PFSK-1 (cell line): ENCODE measurements at regions not wholly inside any gene's neighbourhood (a gene's known extent, or its start where the extent isn't known, plus 50 kb on each side); places are given as distances from the start of the nearest gene placed in this dataset.

Source experiments
- FOXP2 ChIP-seq: optimal IDR thresholded peaks from 2 replicates; pipeline ENCODE3; 2011; ENCODE audit warnings: borderline replicate concordance, control low read depth, inconsistent platforms; ENCODE audit not compliant: insufficient read depth; ENCODE audit errors: extremely low read length, extremely low read depth
- POLR2AphosphoS5 ChIP-seq: IDR thresholded peaks from 2 replicates; pipeline ENCODE4 v1.6.1; 2012; ENCODE audit warnings: low read depth, mild to moderate bottlenecking, control low read depth, low read length, moderate library complexity
- SIN3A ChIP-seq: IDR thresholded peaks from 2 replicates; pipeline ENCODE4 v1.6.1; 2012; ENCODE audit warnings: mild to moderate bottlenecking, low read length, moderate library complexity, borderline replicate concordance; ENCODE audit not compliant: insufficient read depth
- TAF1 ChIP-seq: IDR thresholded peaks from 2 replicates; pipeline ENCODE4 v1.6.1; 2012; ENCODE audit warnings: low read length, control low read depth, borderline replicate concordance; ENCODE audit not compliant: insufficient read depth
- TF ChIP-seq, protein P1 (sequence below), 2 experiments: IDR thresholded peaks; 2 replicates each; pipeline versions ENCODE4 v1.6.1 to v1.8.0; 2011 to 2012; ENCODE audit warnings: low read depth in 2 of 2, low read length in 2 of 2, control low read depth in 1 of 2, inconsistent platforms in 1 of 2, mild to moderate bottlenecking in 1 of 2, moderate library complexity in 1 of 2; ENCODE audit not compliant: insufficient read depth in 1 of 2

DNA sequence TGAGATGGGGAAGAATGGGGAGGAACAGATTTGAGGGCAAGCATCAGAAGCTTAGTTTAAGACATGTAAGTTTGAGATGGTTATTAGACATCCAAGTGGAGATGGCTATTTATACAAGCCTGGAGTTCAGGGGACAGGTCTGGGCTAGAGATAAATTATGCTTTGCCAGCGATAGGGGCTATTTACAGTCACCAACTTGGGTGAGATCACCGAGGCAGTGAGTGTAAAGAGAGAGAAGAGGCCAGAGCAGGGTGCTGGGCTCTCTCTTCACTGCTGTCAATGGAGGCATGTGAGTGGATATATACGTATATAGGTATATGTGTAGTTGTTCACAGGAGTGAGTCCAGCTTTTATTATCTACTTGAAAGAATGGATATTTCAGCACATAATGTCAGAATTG, 81.0 kb downstream of the QPCT start:
- no peak for TF ChIP-seq FOXP2
- TF ChIP-seq, protein P1, sequence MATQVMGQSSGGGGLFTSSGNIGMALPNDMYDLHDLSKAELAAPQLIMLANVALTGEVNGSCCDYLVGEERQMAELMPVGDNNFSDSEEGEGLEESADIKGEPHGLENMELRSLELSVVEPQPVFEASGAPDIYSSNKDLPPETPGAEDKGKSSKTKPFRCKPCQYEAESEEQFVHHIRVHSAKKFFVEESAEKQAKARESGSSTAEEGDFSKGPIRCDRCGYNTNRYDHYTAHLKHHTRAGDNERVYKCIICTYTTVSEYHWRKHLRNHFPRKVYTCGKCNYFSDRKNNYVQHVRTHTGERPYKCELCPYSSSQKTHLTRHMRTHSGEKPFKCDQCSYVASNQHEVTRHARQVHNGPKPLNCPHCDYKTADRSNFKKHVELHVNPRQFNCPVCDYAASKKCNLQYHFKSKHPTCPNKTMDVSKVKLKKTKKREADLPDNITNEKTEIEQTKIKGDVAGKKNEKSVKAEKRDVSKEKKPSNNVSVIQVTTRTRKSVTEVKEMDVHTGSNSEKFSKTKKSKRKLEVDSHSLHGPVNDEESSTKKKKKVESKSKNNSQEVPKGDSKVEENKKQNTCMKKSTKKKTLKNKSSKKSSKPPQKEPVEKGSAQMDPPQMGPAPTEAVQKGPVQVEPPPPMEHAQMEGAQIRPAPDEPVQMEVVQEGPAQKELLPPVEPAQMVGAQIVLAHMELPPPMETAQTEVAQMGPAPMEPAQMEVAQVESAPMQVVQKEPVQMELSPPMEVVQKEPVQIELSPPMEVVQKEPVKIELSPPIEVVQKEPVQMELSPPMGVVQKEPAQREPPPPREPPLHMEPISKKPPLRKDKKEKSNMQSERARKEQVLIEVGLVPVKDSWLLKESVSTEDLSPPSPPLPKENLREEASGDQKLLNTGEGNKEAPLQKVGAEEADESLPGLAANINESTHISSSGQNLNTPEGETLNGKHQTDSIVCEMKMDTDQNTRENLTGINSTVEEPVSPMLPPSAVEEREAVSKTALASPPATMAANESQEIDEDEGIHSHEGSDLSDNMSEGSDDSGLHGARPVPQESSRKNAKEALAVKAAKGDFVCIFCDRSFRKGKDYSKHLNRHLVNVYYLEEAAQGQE (IDR thresholded peaks at IDR 0.05; ENCODE audit: insufficient read depth in 1 of 2, low read depth in 2 of 2, low read length in 2 of 2) = no peak
- TF ChIP-seq POLR2AphosphoS5 = no peak
- no peak for TF ChIP-seq SIN3A
- no peak for TF ChIP-seq TAF1

DNA sequence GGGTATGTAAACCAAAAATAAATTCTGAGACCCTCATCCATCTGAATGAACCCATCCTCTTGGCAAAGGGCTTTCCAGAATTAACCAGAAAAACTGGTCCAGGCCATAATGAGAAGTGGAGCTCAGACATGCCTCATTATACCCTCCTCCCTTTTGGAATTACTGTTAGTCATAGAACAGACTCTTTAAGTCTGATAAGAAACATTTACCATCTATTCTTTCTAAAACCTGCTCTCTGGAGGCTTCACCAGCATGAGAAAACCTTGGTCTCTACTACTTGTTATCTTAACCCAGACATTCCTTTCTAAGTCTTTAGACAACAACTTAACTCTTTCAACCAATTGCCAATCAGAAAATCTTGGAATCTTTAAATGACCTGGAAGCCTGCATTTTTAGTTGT, 82.8 kb downstream of the QPCT start:
- TF ChIP-seq FOXP2 (no peak), SIN3A (no peak), TAF1 (no peak), POLR2AphosphoS5 (no peak)
- TF ChIP-seq, protein P1 (IDR thresholded peaks at IDR 0.05; ENCODE audit: insufficient read depth in 1 of 2, low read depth in 2 of 2, low read length in 2 of 2) = no peak

DNA sequence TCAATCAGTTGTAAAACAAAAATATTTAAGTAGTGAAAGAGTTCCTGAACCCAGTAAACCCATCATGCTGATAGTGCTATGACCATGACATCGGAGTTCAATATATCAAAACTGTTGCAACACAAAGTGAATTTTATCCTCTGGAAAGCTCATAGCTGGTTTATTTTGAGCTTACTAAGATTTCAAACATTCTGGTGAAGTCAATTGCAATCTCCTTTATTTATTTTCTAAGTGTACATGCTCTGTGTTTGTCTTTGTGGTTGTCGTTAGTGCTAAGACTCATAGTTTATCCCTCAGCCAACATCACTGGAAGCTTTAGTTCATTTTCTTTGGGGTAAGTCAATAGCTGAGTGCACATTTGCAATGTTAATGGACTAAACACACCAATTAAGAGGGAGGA, 91.9 kb downstream of the QPCT start:
- TF ChIP-seq TAF1 (no peak), FOXP2 (no peak), SIN3A (no peak), POLR2AphosphoS5 (no peak)
- TF ChIP-seq, protein P1 (IDR thresholded peaks at IDR 0.05; ENCODE audit: insufficient read depth in 1 of 2, low read depth in 2 of 2, low read length in 2 of 2) = no peak

DNA sequence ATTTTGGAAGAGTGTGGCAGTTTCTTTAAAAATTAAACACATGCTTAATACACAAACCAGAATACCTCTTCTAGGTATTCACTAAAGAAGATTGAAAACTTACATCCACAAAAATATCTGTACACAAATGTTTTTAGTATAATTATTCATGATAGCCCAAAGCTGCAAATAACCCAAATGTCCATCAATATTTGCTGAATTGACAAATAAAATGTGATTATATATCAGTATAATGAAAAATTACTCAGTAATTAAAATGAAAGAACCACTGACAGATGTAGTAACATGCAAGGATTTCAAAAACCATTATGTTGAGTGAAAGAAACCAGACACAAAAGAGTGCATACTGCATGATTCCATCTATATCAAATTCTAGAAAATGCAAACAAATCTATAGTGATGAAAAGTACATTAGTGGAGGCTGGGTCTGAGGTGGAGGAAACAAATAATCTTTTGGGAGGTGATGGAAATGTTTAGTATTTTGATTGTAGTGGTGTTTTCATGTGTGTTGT, 94.8 kb downstream of the QPCT start:
- TF ChIP-seq TAF1 = no peak
- no peak for TF ChIP-seq FOXP2
- TF ChIP-seq, protein P1 (IDR thresholded peaks at IDR 0.05; ENCODE audit: insufficient read depth in 1 of 2, low read depth in 2 of 2, low read length in 2 of 2) = no peak
- no peak for TF ChIP-seq POLR2AphosphoS5
- no peak for TF ChIP-seq SIN3A

DNA sequence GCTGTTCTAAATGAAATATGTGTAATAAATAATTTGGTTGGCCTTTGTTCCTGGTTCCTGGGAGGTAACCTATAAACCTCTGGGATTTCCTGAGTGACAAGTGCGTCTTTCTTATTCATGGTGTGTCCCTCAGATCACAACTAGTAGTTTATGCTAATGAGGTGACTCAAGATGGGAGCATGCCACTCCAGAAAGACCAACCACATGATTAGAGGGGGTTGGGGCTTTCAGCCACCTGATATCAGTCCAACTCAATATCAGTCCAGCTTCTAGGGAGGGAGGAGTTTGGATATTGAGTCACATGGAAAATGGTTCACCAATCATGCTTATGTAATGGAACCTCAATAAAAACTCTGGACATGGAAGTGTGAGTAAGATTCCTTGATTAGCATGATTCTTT, 96.6 kb downstream of the QPCT start:
- TF ChIP-seq FOXP2 = no peak
- no peak for TF ChIP-seq TAF1
- TF ChIP-seq POLR2AphosphoS5 = no peak
- TF ChIP-seq, protein P1 (IDR thresholded peaks at IDR 0.05; ENCODE audit: insufficient read depth in 1 of 2, low read depth in 2 of 2, low read length in 2 of 2) = no peak
- TF ChIP-seq SIN3A = no peak
